BLaER1 treated with 17β-estradiol and CSF1 and Interleukin-3, amounts not matched to agents 10 nM and 100 nM (cell line): ENCODE measurements at regions not wholly inside any gene's neighbourhood (a gene's known extent, or its start where the extent isn't known, plus 50 kb on each side); places are given as distances from the start of the nearest gene placed in this dataset.

ENCODE experiments used
- H3K27ac ChIP-seq, 11 experiments: shearing (Covaris generic); formaldehyde crosslinking; 2 replicates each; pipeline ENCODE4 v1.8.1; 2022
- H3K27me3 ChIP-seq, 11 experiments: shearing (Covaris generic); formaldehyde crosslinking; 2 replicates each; pipeline ENCODE4 v1.8.1; 2022
- H3K36me3 ChIP-seq, 11 experiments: shearing (Covaris generic); formaldehyde crosslinking; 2 replicates each; pipeline ENCODE4 v1.8.1; 2022
- H3K4me1 ChIP-seq, 10 experiments: shearing (Covaris generic); formaldehyde crosslinking; 2 replicates each; pipeline ENCODE4 v1.8.1; 2022
- H3K4me2 ChIP-seq, 11 experiments: shearing (Covaris generic); formaldehyde crosslinking; 2 replicates each; pipeline ENCODE4 v1.8.1; 2022
- H3K4me3 ChIP-seq, 10 experiments: shearing (Covaris generic); formaldehyde crosslinking; 2 replicates each; pipeline ENCODE4 v1.8.1; 2022
- H3K9ac ChIP-seq, 11 experiments: shearing (Covaris generic); formaldehyde crosslinking; 2 replicates each; pipeline ENCODE4 v1.8.1; 2022
- H3K9me3 ChIP-seq, 11 experiments: shearing (Covaris generic); formaldehyde crosslinking; replicated peaks in 1 of 11; 2 replicates each; pipeline ENCODE4 v1.8.1; 2022
- H4K20me1 ChIP-seq, 11 experiments: shearing (Covaris generic); formaldehyde crosslinking; 2 replicates each; pipeline ENCODE4 v1.8.1; 2022
- Cebpa-rat ChIP-seq, 11 experiments: shearing (Covaris generic); IDR thresholded peaks; 2 replicates each; pipeline ENCODE4 v1.8.1; 2022

- no peaks in the 10 kb centered on the region for H3K36me3 ChIP-seq
- H3K9ac ChIP-seq = no peak overlapping the region
- no peak for TF ChIP-seq Cebpa-rat (IDR thresholded peaks at IDR 0.05)
- 0 out of 22 replicates have a peak, but pooled peaks cover 0 to 3% (median 0%) of the 10 kb centered on the region in 11 experiments for H4K20me1 ChIP-seq
- no peaks in the 10 kb centered on the region for H3K4me1 ChIP-seq
- no peaks in the 10 kb centered on the region for H3K9me3 ChIP-seq
- no peak overlapping the region for H3K4me3 ChIP-seq
- no peaks in the 10 kb centered on the region for H3K27me3 ChIP-seq
- H3K4me2 ChIP-seq = no peak overlapping the region
- no peak overlapping the region for H3K27ac ChIP-seq
Observed at GRCh38 chr11:11776714-11777113, 65.1 kb upstream of the USP47 start.

DNA sequence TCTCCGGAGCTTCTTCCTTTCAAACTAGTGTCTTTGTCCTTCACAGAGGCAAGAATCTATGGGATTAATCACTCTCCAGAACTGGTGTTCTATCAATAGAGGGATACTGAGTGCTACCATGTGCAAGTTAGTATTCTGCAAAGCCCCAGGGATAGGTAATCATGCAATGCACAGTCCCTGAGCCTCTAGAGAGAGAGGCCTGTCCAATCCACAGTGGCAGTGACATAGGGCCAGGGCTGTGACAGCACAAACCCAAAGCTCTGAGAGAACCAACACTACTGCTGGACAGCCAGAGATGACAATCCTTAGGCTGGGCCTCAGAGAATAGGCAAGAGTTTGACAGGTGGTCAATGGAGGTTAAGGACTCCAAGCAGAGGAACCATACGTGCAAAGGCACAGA, 66.8 kb upstream of the USP47 start:
- no peaks in the 10 kb centered on the region for H4K20me1 ChIP-seq
- no peaks in the 10 kb centered on the region for H3K4me1 ChIP-seq
- no peak for TF ChIP-seq Cebpa-rat (IDR thresholded peaks at IDR 0.05)
- H3K27me3 ChIP-seq = no peaks in the 10 kb centered on the region
- no peak overlapping the region for H3K27ac ChIP-seq
- no peak overlapping the region for H3K4me2 ChIP-seq
- H3K9ac ChIP-seq = no peak overlapping the region
- no peaks in the 10 kb centered on the region for H3K9me3 ChIP-seq
- H3K4me3 ChIP-seq = no peak overlapping the region
- no peaks in the 10 kb centered on the region for H3K36me3 ChIP-seq

- H3K9me3 ChIP-seq = no peaks in the 10 kb centered on the region
- no peak for TF ChIP-seq Cebpa-rat (IDR thresholded peaks at IDR 0.05)
- no peaks in the 10 kb centered on the region for H3K36me3 ChIP-seq
- H3K9ac ChIP-seq = no peak overlapping the region
- H3K4me2 ChIP-seq = no peak overlapping the region
- no peak overlapping the region for H3K4me3 ChIP-seq
- H4K20me1 ChIP-seq = no peaks in the 10 kb centered on the region
- no peak overlapping the region for H3K27ac ChIP-seq
- no peaks in the 10 kb centered on the region for H3K27me3 ChIP-seq
- H3K4me1 ChIP-seq = no peaks in the 10 kb centered on the region
Observed at GRCh38 chr11:11772865-11773515, 68.8 kb upstream of the USP47 start.

- Histone ChIP-seq H3K36me3 (no peaks in the 10 kb centered on the region), H3K27ac (no peak overlapping the region), H3K4me3 (no peak overlapping the region), H3K4me1 (no peaks in the 10 kb centered on the region), H3K9ac (no peak overlapping the region), H4K20me1 (no peaks in the 10 kb centered on the region), H3K9me3 (no peaks in the 10 kb centered on the region; a peak in 1 of 22 replicates), H3K4me2 (no peak overlapping the region), H3K27me3 (no peaks in the 10 kb centered on the region)
- no peak for TF ChIP-seq Cebpa-rat (IDR thresholded peaks at IDR 0.05)
Observed at GRCh38 chr11:11770921-11771486, 70.8 kb upstream of the USP47 start.

DNA sequence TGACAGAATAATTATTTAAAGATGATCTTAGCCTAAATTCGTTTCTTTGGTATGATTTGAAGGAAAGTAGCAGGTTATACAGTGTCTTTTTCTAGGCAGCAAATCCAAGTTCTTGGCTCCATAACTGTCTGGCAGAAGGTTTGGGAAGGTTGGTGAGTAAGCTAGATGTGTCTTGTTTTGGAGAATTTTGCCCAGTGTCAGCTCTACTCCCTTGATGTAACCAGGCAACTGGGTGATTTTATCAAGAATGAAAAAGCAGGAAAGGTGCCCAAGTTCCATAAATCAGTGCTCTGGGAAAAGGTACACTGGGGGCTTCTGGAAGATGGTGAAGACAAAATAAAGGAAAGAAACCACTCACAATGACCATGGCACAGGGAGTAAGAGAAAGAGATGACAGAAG, 71.5 kb upstream of the USP47 start:
- no peaks in the 10 kb centered on the region for H3K36me3 ChIP-seq
- no peak overlapping the region for H3K4me3 ChIP-seq
- no peak overlapping the region for H3K9ac ChIP-seq
- no peaks in the 10 kb centered on the region for H3K27me3 ChIP-seq
- H3K27ac ChIP-seq = no peak overlapping the region
- H3K4me1 ChIP-seq = no peaks in the 10 kb centered on the region
- no peaks in the 10 kb centered on the region for H4K20me1 ChIP-seq
- no peak overlapping the region for H3K4me2 ChIP-seq
- TF ChIP-seq Cebpa-rat (IDR thresholded peaks at IDR 0.05) = no peak
- peaks cover 0 to 3% (median 0%) of the 10 kb centered on the region in 11 experiments; a peak in 1 of 22 replicates for H3K9me3 ChIP-seq

DNA sequence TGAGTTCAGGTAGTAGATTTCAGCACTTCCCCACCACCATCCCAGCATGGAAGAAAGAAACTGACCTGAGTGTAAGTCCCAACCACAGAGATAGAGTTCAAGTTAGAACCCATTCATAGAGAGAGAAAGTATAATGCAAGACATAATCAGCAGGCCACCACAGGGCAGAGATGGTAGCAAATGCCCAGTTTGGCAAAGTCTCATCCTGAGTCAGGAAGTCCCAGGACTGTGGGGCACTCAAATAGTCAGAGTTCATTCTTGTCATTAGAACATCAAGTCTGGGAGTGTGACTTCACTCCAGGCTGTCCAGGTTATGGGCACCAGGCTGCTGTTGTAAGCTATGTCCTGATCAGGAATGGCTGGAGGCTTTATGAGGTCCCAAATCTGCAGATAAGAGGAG, 72.0 kb upstream of the USP47 start:
- peaks cover 0 to 3% (median 0%) of the 10 kb centered on the region in 11 experiments; a peak in 1 of 22 replicates for H3K9me3 ChIP-seq
- H3K9ac ChIP-seq = no peak overlapping the region
- peaks cover 0 to 2% (median under 1%) of the 10 kb centered on the region in 10 experiments; a peak in 5 of 20 replicates for H3K4me1 ChIP-seq
- no peak overlapping the region for H3K4me2 ChIP-seq
- TF ChIP-seq Cebpa-rat (IDR thresholded peaks at IDR 0.05) = no peak
- H3K4me3 ChIP-seq = no peak overlapping the region
- no peaks in the 10 kb centered on the region for H3K27me3 ChIP-seq
- H4K20me1 ChIP-seq = no peaks in the 10 kb centered on the region
- H3K27ac ChIP-seq = no peak overlapping the region
- no peaks in the 10 kb centered on the region for H3K36me3 ChIP-seq

- Histone ChIP-seq H4K20me1 (no peaks in the 10 kb centered on the region), H3K36me3 (no peaks in the 10 kb centered on the region), H3K9me3 (peaks cover 0 to 3% (median 0%) of the 10 kb centered on the region in 11 experiments; a peak in 1 of 22 replicates), H3K4me2 (no peak overlapping the region), H3K4me1 (peaks cover 0 to 7% (median 3%) of the 10 kb centered on the region in 10 experiments; a peak in 9 of 20 replicates), H3K27ac (no peak overlapping the region), H3K27me3 (no peaks in the 10 kb centered on the region), H3K9ac (no peak overlapping the region), H3K4me3 (no peak overlapping the region)
- TF ChIP-seq Cebpa-rat (IDR thresholded peaks at IDR 0.05) = no peak
Observed at GRCh38 chr11:11769362-11769761, 72.4 kb upstream of the USP47 start.

DNA sequence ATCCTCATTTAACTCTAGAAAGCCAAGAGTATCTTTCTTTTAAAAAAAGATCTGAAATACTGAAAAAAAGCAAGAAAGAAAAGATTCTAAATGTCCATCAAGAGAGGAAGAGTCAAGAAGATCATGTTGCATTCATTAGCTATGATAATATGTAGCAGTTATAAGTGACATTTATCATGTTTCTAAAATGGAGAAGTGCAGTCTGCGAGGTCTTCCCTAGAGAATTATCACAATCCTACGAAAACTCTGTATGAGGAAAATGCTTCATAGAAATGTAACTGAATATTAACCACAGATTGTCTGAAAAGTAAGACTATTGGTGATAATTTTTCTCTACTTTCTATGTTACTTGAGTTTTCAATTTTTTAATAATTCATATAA, 77.4 kb upstream of the USP47 start:
- Histone ChIP-seq H4K20me1 (no peaks in the 10 kb centered on the region), H3K27me3 (no peaks in the 10 kb centered on the region), H3K9ac (no peak overlapping the region), H3K27ac (no peak overlapping the region), H3K4me3 (no peak overlapping the region), H3K4me2 (peak overlapping the region in 8 of 11 experiments; percentile 2 to 60 (median 40); a peak in 12 of 22 replicates), H3K9me3 (peaks cover 0 to 3% (median 0%) of the 10 kb centered on the region in 11 experiments; a peak in 1 of 22 replicates), H3K4me1 (peaks cover 0 to 13% (median 10%) of the 10 kb centered on the region in 10 experiments; a peak in 12 of 20 replicates), H3K36me3 (no peaks in the 10 kb centered on the region)
- TF ChIP-seq Cebpa-rat (IDR thresholded peaks at IDR 0.05) = no peak

DNA sequence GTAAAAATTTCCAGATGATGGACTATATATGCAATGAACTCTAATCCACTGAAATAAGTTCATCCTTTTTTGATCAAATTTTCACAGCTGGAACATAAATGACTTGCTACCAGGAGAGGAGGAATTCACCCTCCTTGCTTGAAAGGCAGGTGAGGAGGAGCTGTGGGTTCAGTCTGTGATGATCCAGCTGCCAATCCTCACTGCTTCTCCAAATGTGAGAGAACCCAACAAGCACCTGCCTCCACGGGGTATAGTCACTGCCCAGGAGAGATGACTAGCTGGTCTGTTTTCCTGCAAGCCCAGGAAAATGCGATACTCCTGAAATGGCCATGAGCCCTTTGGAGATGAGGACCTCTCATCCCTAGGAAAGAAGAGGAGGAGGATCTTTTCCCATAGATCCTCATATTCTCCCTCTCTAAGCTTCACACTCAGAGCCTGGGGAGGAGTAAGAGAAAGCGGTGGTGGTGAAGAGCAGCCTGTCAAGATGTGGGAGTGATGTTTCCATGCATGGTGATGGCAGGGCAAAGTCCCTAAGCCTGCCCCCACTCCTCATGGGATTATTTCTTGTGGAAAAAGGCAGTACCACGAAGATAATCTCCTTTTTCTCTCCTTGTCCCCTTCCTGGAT, 77.9 kb upstream of the USP47 start:
- Histone ChIP-seq H3K4me3 (no peak overlapping the region), H3K27me3 (no peaks in the 10 kb centered on the region), H3K4me2 (peak overlapping the region in 8 of 11 experiments; percentile 2 to 60 (median 40); a peak in 12 of 22 replicates), H3K4me1 (peaks cover 0 to 13% (median 10%) of the 10 kb centered on the region in 10 experiments; a peak in 12 of 20 replicates), H3K9ac (no peak overlapping the region), H3K27ac (no peak overlapping the region), H3K9me3 (peaks cover 0 to 3% (median 0%) of the 10 kb centered on the region in 11 experiments; a peak in 1 of 22 replicates), H3K36me3 (no peaks in the 10 kb centered on the region), H4K20me1 (no peaks in the 10 kb centered on the region)
- no peak for TF ChIP-seq Cebpa-rat (IDR thresholded peaks at IDR 0.05)
